GM18858 (cell line): ENCODE measurements at regions not wholly inside any gene's neighbourhood (a gene's known extent, or its start where the extent isn't known, plus 50 kb on each side); places are given as distances from the start of the nearest gene placed in this dataset.
A peak's percentile ranks its signal among the peaks of the same experiment; 100 is the strongest.

ENCODE experiments used
- ATAC-seq: cut with Tn5 transposase; IDR thresholded peaks from one replicate; pipeline ENCODE4 v1.9.1; 2021; ENCODE audit not compliant: unreplicated experiment

- no peak for ATAC-seq
Measured at GRCh38 chr1:221940631-221941030, 198.7 kb upstream of the DUSP10 start.

DNA sequence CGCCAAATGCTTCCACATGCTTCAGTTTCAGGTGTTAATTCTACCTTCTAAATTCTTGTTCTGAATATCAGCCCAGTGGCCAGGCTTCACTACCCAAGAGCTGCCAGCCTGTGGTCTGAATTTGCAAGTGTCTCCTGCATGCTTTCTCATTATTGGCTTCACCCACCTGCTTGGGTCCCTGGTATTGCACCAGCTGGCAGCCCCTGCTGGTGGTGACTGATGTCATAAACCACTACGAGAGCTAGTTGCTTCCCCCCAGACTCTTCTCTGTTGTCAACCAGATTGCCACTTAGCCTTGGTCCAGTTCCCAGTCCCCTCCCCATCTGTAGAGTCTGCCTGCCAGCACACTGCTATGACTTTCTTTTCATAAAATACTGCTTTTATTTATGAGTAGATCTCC lies 197.7 kb upstream of the DUSP10 start:
- ATAC-seq, result peak; percentile 67

- peak; percentile 58 for ATAC-seq
Measured at GRCh38 chr1:221937155-221937953, 195.5 kb upstream of the DUSP10 start.

DNA sequence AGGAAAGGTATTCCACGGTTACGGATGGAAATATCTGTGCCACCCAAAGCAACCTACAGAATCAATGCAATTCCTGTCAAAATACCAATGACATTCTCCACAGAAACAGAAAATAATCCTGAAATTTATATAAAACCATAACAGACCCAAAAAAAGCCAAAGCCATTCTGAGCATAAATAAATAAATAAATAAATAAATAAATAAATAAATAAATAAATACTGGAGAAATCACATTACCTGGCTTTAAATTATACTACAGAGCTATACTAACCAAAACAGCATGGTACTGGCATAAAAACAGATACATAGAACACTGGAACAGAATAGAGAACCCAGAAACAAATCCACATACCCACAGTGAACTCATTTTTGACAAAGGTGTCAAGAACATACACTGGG lies 191.9 kb upstream of the DUSP10 start:
- ATAC-seq, result no peak

- ATAC-seq, result no peak
Measured at GRCh38 chr1:221926441-221926840, 184.6 kb upstream of the DUSP10 start.

- no peak for ATAC-seq
Measured at GRCh38 chr1:221925947-221926346, 184.1 kb upstream of the DUSP10 start.

DNA sequence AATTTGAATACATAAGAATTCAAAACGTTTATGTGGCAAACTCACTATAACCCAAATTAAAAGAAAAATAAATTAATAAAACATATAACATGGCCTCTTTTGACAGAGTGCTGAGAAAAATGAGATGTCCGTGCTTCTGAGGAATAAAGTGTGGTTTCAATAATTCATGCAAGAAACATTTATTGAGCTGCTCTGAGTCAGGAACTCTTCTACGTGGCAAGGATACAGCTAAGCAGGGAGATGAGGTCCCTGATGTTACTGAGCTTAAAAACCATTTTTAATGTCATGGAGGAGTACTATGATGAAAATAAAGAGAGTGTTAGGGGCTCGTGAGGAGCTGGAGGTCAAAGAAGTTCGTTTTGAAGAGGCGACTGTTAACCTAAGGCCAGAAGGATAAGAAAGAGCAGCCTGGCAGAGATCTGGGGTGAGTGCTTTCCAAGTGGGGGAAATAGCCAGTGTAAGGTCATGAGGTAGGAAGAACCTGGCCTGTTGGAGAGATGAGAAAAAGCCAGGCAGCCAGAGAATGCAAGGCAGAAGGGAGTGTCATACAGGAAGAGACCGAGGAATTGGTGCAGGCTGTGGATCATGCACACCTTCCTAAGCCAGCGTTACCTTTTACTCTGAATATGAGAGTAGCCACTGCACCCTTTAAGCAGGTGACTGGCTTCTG lies 182.2 kb upstream of the DUSP10 start:
- no peak for ATAC-seq

- ATAC-seq, result no peak
Measured at GRCh38 chr1:221921936-221922335, 180.0 kb upstream of the DUSP10 start.

DNA sequence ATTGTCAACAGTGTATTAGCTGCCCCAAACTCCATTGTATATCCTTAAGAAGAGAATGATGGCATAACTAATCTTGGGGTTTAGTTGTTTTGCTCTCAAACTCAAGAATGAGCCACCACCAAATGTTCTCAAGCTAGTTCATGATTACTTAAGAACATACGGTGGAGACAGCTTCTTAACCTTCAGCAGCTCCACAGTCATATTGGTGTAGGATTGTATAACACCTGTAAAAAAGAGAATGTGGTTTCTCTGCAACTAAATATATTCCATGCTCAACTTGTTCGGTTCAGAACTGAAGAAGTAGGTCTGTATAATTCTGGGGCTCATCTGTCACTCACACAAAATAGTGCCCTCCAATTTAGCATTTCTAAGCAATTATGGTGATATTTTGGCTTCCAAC lies 177.9 kb upstream of the DUSP10 start:
- ATAC-seq, result no peak

- ATAC-seq, result no peak
Measured at GRCh38 chr1:221919341-221919740, 177.5 kb upstream of the DUSP10 start.

DNA sequence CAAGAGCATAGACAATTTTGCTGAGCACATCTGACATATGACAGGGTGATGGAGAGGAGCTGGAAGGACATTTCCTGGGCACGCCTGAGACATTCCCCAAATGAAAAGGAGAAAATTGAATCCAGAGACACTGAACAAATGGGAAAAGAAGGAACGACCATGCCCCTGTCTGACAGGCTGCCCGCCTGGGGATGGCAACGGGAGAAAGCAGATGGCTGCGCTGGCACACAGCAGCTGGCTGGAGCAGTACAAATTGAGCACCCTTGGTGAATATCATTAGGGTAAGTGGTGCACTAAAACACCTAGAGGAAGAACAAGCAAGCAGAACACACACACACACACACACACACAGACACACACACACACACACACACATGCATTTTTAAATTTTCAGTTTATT lies 174.3 kb upstream of the DUSP10 start:
- no peak for ATAC-seq

GRCh38 chr1:221915764-221916163 lies 173.9 kb upstream of the DUSP10 start:
- ATAC-seq, result no peak

DNA sequence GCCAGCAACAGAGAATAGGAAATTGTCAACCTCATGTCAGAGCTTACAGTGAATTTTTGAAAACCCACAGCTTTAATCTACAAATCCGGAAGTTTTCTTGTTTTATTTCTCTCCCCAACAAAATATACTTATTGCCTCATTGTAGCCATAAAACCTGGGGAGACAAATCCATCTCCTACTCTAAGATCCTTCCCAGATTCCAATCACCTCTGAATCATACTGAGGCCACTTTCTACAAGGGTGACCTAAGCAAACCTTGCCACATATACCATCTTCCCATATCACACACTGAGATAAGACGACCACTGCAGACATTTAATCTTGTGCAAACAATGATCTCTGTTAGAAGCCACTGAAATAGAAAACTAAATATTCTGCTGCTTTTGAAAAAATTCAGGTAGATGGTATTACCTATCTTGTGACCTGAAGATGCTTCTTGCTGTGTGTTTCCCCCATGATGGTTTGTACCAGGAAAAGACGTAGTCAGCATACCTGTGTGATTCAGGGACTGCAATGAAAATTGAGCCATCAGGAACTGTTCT lies 171.5 kb upstream of the DUSP10 start:
- ATAC-seq, result no peak

DNA sequence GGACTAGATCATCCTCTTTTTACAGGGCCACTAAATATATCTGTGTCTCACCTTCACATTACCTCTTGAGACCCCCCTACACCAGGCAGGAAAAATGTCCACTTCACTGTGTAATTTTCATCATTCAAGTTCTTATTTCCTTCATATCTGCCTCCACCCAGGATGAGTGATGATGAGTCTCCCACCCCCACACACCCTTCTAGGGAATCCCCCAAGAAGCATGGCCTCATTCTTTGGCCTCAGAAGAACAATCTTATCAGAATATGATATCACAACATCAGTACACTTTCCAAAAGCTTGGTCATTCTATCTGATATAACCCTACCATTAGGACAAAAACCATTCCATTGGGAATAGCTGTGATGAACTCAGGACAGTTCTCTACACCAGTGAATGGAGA lies 170.3 kb upstream of the DUSP10 start:
- no peak for ATAC-seq

- peak; percentile 84 for ATAC-seq
Measured at GRCh38 chr1:221911714-221912113, 169.8 kb upstream of the DUSP10 start.

DNA sequence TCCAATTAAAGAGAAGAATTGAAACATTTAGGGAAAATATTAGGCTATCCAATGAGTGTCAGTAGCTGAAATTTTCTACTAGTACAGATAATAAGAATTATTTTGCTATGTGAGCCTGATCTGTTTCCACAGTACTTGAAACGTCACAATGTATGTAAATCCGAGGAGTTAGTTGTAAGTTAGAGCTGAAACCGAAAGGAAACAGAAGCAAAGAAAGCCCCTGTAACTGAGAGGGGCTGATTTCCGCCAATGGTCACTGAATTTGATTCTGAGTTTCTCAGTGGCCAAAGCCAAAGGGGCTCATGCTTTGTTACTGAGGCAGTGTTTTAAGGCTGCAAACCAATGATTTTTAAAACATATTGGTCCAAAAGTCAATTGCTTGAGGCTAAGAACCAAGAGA lies 168.3 kb upstream of the DUSP10 start:
- ATAC-seq, result no peak

DNA sequence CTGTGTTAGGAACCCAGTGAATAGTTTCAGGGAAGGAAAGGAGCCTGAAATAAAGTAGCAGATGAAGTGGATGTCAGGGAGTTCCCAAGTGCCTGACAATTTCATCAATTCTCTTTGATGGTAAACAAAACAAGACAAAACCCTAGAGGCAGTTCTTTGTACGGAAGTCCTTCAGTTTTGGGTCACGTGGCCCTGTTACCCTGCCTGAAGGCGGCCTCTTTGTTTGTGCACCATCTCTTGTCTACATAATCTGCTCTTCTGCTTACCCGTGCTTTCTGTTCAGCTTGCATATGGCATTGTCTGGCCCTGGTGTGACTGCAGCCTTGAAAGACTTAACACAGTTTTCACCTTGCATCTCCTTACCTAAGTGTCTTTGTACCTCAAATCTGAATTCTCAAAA lies 166.7 kb upstream of the DUSP10 start:
- no peak for ATAC-seq

GRCh38 chr1:221907166-221907932 lies 165.5 kb upstream of the DUSP10 start:
- no peak for ATAC-seq

DNA sequence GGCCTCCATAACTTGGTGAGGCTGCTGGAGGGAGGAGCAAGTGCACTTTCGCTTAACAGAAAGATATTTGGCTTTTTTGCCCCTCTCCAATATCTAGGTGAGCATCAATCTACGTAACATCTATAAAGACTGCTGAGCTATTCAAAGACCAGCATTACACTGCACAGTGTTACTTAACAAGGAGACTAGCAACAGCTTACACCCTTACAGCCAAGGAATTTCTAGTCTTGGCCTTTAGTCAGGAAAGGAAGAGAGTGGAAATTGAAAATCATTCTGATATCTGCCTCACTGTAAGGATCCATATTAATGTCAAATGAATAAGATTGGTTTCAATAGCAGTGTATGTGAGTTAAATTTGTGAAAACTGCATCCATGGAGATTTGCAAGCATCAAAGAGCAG lies 163.9 kb upstream of the DUSP10 start:
- ATAC-seq, result no peak

DNA sequence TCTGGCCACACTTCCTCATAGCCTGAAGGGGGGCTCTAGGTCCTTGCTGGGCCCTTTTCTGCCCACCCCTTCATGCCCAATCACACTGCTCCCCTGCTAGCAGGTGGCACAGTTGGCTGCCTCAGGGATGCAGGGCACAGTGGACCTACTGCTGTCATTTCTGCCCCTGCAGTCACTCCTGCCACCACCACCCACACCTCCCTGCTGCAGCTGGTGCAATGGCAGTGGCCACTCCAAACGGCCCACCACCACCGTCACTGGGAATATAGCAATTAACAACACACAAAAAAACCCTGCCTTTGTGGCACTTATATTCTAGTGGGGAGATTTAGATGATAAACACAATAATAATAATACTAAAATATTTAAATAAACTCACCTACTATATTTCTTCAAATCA lies 162.4 kb upstream of the DUSP10 start:
- ATAC-seq, result no peak

DNA sequence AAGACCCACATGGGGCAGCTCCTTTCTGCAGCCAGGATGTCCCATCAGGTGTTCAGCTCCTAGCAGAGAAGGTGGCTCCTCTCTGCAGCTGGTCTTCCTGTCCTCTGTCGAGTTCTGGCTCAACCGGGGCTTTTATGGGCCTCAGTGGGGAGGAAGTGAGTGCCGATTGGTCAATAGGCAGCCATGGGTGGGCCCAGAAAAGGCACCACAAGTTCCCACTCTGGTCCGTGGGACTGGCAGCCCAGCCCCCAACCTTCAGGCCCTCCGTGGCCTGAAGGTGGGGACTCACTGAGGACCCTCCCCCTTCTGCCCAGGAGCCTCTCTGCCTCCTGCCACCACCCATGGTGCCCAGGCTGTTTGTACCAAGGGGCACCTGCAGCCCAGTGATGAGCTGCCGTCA lies 161.7 kb upstream of the DUSP10 start:
- ATAC-seq, result no peak

DNA sequence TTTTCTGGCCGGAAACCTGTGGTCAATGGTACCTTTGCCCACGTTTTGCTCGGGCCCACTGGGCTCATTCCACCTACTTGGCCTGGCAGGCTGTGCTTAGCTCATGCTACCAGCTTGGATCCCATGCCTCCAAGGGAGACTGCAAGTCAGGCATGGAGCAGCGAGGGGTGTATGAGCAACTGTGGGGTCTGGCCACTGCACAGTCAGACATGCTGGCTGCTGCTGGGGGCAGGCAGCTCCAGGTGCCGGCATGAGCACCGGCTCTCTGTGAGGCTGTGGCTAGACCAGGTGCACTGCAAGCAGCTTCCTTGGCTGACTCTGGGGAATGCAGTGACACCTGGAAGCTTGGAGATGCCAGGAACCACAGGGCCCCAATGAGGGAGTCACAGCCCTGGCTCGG lies 161.1 kb upstream of the DUSP10 start:
- no peak for ATAC-seq
